ENCODE measurements at regions not wholly inside any gene's neighbourhood (a gene's known extent, or its start where the extent isn't known, plus 50 kb on each side); places are given as distances from the start of the nearest gene placed in this dataset.

GRCh38 chr11:98835335-98835734 lies 185.4 kb upstream of the CNTN5 start:
- TF ChIP-seq EZH2 (IDR thresholded peaks at IDR 0.05; ENCODE audit: borderline replicate concordance, insufficient read depth, low read depth, low read length, poor library complexity, severe bottlenecking) (no peak), CTCF (IDR thresholded peaks at IDR 0.05) (no peak)
